C4-2B (cell line): ENCODE measurements at regions not wholly inside any gene's neighbourhood (a gene's known extent, or its start where the extent isn't known, plus 50 kb on each side); places are given as distances from the start of the nearest gene placed in this dataset.

ENCODE experiments used
- CTCF ChIP-seq: fragments of 450-650 bp; conservative IDR thresholded peaks from 2 replicates; pipeline ENCODE4 v1.5.1; 2017; ENCODE audit warnings: mild to moderate bottlenecking
- ZFX ChIP-seq: fragments of 450-650 bp; IDR thresholded peaks from 2 replicates; pipeline ENCODE4 v1.6.1; 2017

GRCh38 chr2:236366397-236366796 is 102.2 kb upstream of the ASB18 start:
- TF ChIP-seq CTCF: no peak
- no peak for TF ChIP-seq ZFX
